MG63 (cell line): ENCODE measurements at regions not wholly inside any gene's neighbourhood (a gene's known extent, or its start where the extent isn't known, plus 50 kb on each side); places are given as distances from the start of the nearest gene placed in this dataset.
A peak's percentile ranks its signal among the peaks of the same experiment; 100 is the strongest.

Experiments used
- DNase-seq: peaks from one replicate; pipeline ENCODE4 v3.0.0-alpha.2; 2020
- H3K27me3 ChIP-seq: fragments of 250-450 bp; sonication (Bioruptor Pico); 2 replicates; pipeline ENCODE4 v1.5.1; 2020; ENCODE audit warnings: mild to moderate bottlenecking, moderate library complexity
- H3K36me3 ChIP-seq: fragments of 250-450 bp; sonication (Bioruptor Pico); 2 replicates; pipeline ENCODE4 v1.5.1; 2020; ENCODE audit warnings: mild to moderate bottlenecking, moderate library complexity
- H3K4me3 ChIP-seq: fragments of 250-450 bp; sonication (Bioruptor Pico); 2 replicates; pipeline ENCODE4 v1.5.1; 2020; ENCODE audit warnings: mild to moderate bottlenecking, moderate library complexity
- H3K9me3 ChIP-seq: fragments of 250-450 bp; sonication (Bioruptor Pico); 2 replicates; pipeline ENCODE4 v1.5.1; 2020; ENCODE audit warnings: mild to moderate bottlenecking, moderate library complexity

GRCh38 chr5:167595196-167595595 lies 696.2 kb upstream of the WWC1 start:
- H3K4me3 ChIP-seq, result no peak overlapping the region
- no peaks in the 10 kb centered on the region for H3K27me3 ChIP-seq
- DNase-seq, result no peak

GRCh38 chr5:167598166-167598565 lies 693.3 kb upstream of the WWC1 start:
- DNase-seq, result no peak
- Histone ChIP-seq H3K27me3 (no peaks in the 10 kb centered on the region), H3K4me3 (no peak overlapping the region), H3K9me3 (no peaks in the 10 kb centered on the region), H3K36me3 (no peaks in the 10 kb centered on the region)

More at GRCh38 chr5:167595196-167595595, 696.2 kb upstream of the WWC1 start:
- Histone ChIP-seq H3K9me3 (no peaks in the 10 kb centered on the region), H3K36me3 (no peaks in the 10 kb centered on the region)

- DNase-seq, result no peak
- no peaks in the 10 kb centered on the region for H3K9me3 ChIP-seq
- no peaks in the 10 kb centered on the region for H3K36me3 ChIP-seq
- H3K4me3 ChIP-seq, result no peak overlapping the region
- H3K27me3 ChIP-seq, result no peaks in the 10 kb centered on the region
These were observed 689.4 kb upstream of the WWC1 start for GRCh38 chr5:167602067-167602466.

- no peak for DNase-seq
- Histone ChIP-seq H3K9me3 (no peaks in the 10 kb centered on the region), H3K4me3 (no peak overlapping the region), H3K36me3 (no peaks in the 10 kb centered on the region), H3K27me3 (no peaks in the 10 kb centered on the region)
These were observed 688.3 kb upstream of the WWC1 start for GRCh38 chr5:167603135-167603534.

- Histone ChIP-seq H3K4me3 (no peak overlapping the region), H3K9me3 (no peaks in the 10 kb centered on the region), H3K27me3 (no peaks in the 10 kb centered on the region), H3K36me3 (no peaks in the 10 kb centered on the region)
- no peak for DNase-seq
These were observed 682.8 kb upstream of the WWC1 start for GRCh38 chr5:167608390-167609272.

GRCh38 chr5:167614294-167615021 lies 677.0 kb upstream of the WWC1 start:
- Histone ChIP-seq H3K4me3 (no peak overlapping the region), H3K36me3 (no peaks in the 10 kb centered on the region), H3K9me3 (no peaks in the 10 kb centered on the region), H3K27me3 (no peaks in the 10 kb centered on the region)
- no peak for DNase-seq

- H3K9me3 ChIP-seq, result no peaks in the 10 kb centered on the region
- DNase-seq, result no peak
- H3K36me3 ChIP-seq, result no peaks in the 10 kb centered on the region
These were observed 675.2 kb upstream of the WWC1 start for GRCh38 chr5:167616043-167616890.

GRCh38 chr5:167623354-167623753 lies 668.1 kb upstream of the WWC1 start:
- DNase-seq, result no peak
- Histone ChIP-seq H3K4me3 (no peak overlapping the region), H3K36me3 (no peaks in the 10 kb centered on the region), H3K9me3 (peaks cover 6% of the 10 kb centered on the region; the same call in 1 of the 2 replicates), H3K27me3 (no peaks in the 10 kb centered on the region)

More at GRCh38 chr5:167616043-167616890, 675.2 kb upstream of the WWC1 start:
- Histone ChIP-seq H3K27me3 (no peaks in the 10 kb centered on the region), H3K4me3 (no peak overlapping the region)

- Histone ChIP-seq H3K27me3 (no peaks in the 10 kb centered on the region), H3K36me3 (no peaks in the 10 kb centered on the region), H3K9me3 (peaks cover 6% of the 10 kb centered on the region; the same call in 1 of the 2 replicates), H3K4me3 (no peak overlapping the region)
- DNase-seq, result no peak
These were observed 667.4 kb upstream of the WWC1 start for GRCh38 chr5:167624053-167624452.

- no peaks in the 10 kb centered on the region for H3K36me3 ChIP-seq
- H3K4me3 ChIP-seq, result no peak overlapping the region
- H3K9me3 ChIP-seq, result peaks cover 6% of the 10 kb centered on the region; the same call in 1 of the 2 replicates
- DNase-seq, result no peak
- no peaks in the 10 kb centered on the region for H3K27me3 ChIP-seq
These were observed 664.9 kb upstream of the WWC1 start for GRCh38 chr5:167626341-167627123.

GRCh38 chr5:167629634-167630033 lies 661.8 kb upstream of the WWC1 start:
- no peak overlapping the region for H3K4me3 ChIP-seq

GRCh38 chr5:167631191-167631590 lies 660.3 kb upstream of the WWC1 start:
- Histone ChIP-seq H3K9me3 (no peaks in the 10 kb centered on the region), H3K36me3 (no peaks in the 10 kb centered on the region), H3K27me3 (no peaks in the 10 kb centered on the region), H3K4me3 (no peak overlapping the region)
- no peak for DNase-seq

More at GRCh38 chr5:167629634-167630033, 661.8 kb upstream of the WWC1 start:
- Histone ChIP-seq H3K36me3 (no peaks in the 10 kb centered on the region), H3K27me3 (no peaks in the 10 kb centered on the region), H3K9me3 (peaks cover 6% of the 10 kb centered on the region; the same call in 1 of the 2 replicates)
- no peak for DNase-seq

GRCh38 chr5:167633114-167633513 lies 658.3 kb upstream of the WWC1 start:
- Histone ChIP-seq H3K9me3 (no peaks in the 10 kb centered on the region), H3K4me3 (no peak overlapping the region), H3K27me3 (no peaks in the 10 kb centered on the region), H3K36me3 (no peaks in the 10 kb centered on the region)
- no peak for DNase-seq

GRCh38 chr5:167633931-167634341 lies 657.5 kb upstream of the WWC1 start:
- Histone ChIP-seq H3K4me3 (no peak overlapping the region), H3K36me3 (no peaks in the 10 kb centered on the region), H3K9me3 (no peaks in the 10 kb centered on the region), H3K27me3 (no peaks in the 10 kb centered on the region)
- peak; percentile 39 for DNase-seq

- H3K4me3 ChIP-seq, result no peak overlapping the region
- no peaks in the 10 kb centered on the region for H3K27me3 ChIP-seq
- no peaks in the 10 kb centered on the region for H3K36me3 ChIP-seq
- no peaks in the 10 kb centered on the region for H3K9me3 ChIP-seq
- no peak for DNase-seq
These were observed 657.0 kb upstream of the WWC1 start for GRCh38 chr5:167634432-167634831.

GRCh38 chr5:167638816-167639215 lies 652.6 kb upstream of the WWC1 start:
- no peaks in the 10 kb centered on the region for H3K27me3 ChIP-seq
- no peaks in the 10 kb centered on the region for H3K9me3 ChIP-seq
- H3K4me3 ChIP-seq, result no peak overlapping the region
- H3K36me3 ChIP-seq, result no peaks in the 10 kb centered on the region
- DNase-seq, result no peak
